ENCODE measurements at regions not wholly inside any gene's neighbourhood (a gene's known extent, or its start where the extent isn't known, plus 50 kb on each side); places are given as distances from the start of the nearest gene placed in this dataset.
"Not testable (repeated sequence)": the region's sequence is repeated elsewhere in the genome, so short reads cannot be mapped to it uniquely, and the experiment has no call there.

DNA sequence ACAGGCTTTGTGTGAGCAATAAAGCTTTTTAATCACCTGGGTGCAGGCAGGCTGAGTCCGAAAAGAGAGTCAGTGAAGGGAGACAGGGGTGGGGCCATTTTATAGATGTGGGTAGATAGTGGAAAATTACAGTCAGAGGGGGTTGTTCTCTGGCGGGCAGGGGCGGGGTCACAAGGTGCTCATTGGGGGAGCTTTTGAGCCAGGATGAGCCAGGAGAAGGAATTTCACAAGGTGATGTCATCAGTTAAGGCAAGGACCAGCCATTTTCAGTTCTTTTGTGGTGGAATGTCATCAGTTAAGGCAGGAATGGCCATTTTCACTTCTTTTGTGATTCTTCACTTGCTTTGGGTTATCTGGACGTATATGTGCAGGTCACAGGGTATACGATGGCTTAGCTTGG lies 571.3 kb upstream of the PCDH7 start:
- H3K79me2 ChIP-seq (replicated peaks; ENCODE audit: insufficient read depth); ATAC-seq: not testable (repeated sequence)

GRCh38 chr4:30149539-30149938 lies 570.6 kb upstream of the PCDH7 start:
- Histone ChIP-seq H3K4me2 (peak overlapping the region; percentile 20; the same call in 1 of the 2 replicates), H3K4me1 (ENCODE audit: insufficient read depth) (peaks cover 22% of the 10 kb centered on the region; the same call in 1 of the 2 replicates), H3K27ac (ENCODE audit: low read depth) (peak overlapping the region; percentile 95)
- not testable (repeated sequence) for H4K20me1 ChIP-seq (replicated peaks; ENCODE audit: insufficient read depth); H3K36me3 ChIP-seq (ENCODE audit: insufficient read depth); H3K4me3 ChIP-seq; H3K79me2 ChIP-seq (replicated peaks; ENCODE audit: insufficient read depth); H3F3A ChIP-seq (replicated peaks; ENCODE audit: low read depth); H3K9me3 Mint-ChIP-seq; H3K27me3 ChIP-seq (ENCODE audit: insufficient read depth); H3K4me3 Mint-ChIP-seq; H2AFZ ChIP-seq; H3K9me2 ChIP-seq (ENCODE audit: insufficient read depth)
- ATAC-seq (peak; percentile 64), DNase-seq (ENCODE audit: low spot score) (peak; percentile 65)
- TF ChIP-seq, protein P1, sequence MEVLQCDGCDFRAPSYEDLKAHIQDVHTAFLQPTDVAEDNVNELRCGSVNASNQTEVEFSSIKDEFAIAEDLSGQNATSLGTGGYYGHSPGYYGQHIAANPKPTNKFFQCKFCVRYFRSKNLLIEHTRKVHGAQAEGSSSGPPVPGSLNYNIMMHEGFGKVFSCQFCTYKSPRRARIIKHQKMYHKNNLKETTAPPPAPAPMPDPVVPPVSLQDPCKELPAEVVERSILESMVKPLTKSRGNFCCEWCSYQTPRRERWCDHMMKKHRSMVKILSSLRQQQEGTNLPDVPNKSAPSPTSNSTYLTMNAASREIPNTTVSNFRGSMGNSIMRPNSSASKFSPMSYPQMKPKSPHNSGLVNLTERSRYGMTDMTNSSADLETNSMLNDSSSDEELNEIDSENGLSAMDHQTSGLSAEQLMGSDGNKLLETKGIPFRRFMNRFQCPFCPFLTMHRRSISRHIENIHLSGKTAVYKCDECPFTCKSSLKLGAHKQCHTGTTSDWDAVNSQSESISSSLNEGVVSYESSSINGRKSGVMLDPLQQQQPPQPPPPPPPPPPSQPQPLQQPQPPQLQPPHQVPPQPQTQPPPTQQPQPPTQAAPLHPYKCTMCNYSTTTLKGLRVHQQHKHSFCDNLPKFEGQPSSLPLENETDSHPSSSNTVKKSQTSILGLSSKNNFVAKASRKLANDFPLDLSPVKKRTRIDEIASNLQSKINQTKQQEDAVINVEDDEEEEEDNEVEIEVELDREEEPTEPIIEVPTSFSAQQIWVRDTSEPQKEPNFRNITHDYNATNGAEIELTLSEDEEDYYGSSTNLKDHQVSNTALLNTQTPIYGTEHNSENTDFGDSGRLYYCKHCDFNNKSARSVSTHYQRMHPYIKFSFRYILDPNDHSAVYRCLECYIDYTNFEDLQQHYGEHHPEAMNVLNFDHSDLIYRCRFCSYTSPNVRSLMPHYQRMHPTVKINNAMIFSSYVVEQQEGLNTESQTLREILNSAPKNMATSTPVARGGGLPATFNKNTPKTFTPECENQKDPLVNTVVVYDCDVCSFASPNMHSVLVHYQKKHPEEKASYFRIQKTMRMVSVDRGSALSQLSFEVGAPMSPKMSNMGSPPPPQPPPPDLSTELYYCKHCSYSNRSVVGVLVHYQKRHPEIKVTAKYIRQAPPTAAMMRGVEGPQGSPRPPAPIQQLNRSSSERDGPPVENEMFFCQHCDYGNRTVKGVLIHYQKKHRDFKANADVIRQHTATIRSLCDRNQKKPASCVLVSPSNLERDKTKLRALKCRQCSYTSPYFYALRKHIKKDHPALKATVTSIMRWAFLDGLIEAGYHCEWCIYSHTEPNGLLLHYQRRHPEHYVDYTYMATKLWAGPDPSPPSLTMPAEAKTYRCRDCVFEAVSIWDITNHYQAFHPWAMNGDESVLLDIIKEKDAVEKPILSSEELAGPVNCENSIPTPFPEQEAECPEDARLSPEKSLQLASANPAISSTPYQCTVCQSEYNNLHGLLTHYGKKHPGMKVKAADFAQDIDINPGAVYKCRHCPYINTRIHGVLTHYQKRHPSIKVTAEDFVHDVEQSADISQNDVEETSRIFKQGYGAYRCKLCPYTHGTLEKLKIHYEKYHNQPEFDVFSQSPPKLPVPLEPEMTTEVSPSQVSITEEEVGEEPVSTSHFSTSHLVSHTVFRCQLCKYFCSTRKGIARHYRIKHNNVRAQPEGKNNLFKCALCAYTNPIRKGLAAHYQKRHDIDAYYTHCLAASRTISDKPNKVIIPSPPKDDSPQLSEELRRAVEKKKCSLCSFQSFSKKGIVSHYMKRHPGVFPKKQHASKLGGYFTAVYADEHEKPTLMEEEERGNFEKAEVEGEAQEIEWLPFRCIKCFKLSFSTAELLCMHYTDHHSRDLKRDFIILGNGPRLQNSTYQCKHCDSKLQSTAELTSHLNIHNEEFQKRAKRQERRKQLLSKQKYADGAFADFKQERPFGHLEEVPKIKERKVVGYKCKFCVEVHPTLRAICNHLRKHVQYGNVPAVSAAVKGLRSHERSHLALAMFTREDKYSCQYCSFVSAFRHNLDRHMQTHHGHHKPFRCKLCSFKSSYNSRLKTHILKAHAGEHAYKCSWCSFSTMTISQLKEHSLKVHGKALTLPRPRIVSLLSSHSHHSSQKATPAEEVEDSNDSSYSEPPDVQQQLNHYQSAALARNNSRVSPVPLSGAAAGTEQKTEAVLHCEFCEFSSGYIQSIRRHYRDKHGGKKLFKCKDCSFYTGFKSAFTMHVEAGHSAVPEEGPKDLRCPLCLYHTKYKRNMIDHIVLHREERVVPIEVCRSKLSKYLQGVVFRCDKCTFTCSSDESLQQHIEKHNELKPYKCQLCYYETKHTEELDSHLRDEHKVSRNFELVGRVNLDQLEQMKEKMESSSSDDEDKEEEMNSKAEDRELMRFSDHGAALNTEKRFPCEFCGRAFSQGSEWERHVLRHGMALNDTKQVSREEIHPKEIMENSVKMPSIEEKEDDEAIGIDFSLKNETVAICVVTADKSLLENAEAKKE (CRISPR knock-in tag; IDR thresholded peaks at IDR 0.05): 0 out of 2 replicates have a peak, but pooled peaks have one; percentile 3
- TF ChIP-seq NANOG (IDR thresholded peaks at IDR 0.05; ENCODE audit: borderline replicate concordance) (peak; percentile 95), CREB1 (CRISPR knock-in tag; IDR thresholded peaks at IDR 0.05; ENCODE audit: low read depth) (peak; percentile 31), ETS1 (IDR thresholded peaks at IDR 0.05) (0 out of 2 replicates have a peak, but pooled peaks have one; percentile 40)
- Mint-ChIP-seq H3K27ac (peak overlapping the region; percentile 93), H3K4me1 (peaks cover 33% of the 10 kb centered on the region), H3K27me3 (ENCODE audit: insufficient read depth, low read depth, poor library complexity) (peaks cover 15% of the 10 kb centered on the region), H3K36me3 (ENCODE audit: low read depth) (peaks cover 13% of the 10 kb centered on the region; the same call in 2 of the 3 replicates)

More for the DNA sequence above, 571.3 kb upstream of the PCDH7 start:
- H3K4me2 ChIP-seq: 0 out of 2 replicates have a peak overlapping the region, but pooled peaks have one; percentile 10
- H3K4me1 ChIP-seq (ENCODE audit: insufficient read depth): peaks cover 23% of the 10 kb centered on the region; the same call in 1 of the 2 replicates
- not testable (repeated sequence) for H3K4me3 Mint-ChIP-seq; H3K4me3 ChIP-seq; H3K27me3 ChIP-seq (ENCODE audit: insufficient read depth); H2AFZ ChIP-seq; H3K9me2 ChIP-seq (ENCODE audit: insufficient read depth); H3F3A ChIP-seq (replicated peaks; ENCODE audit: low read depth); H4K20me1 ChIP-seq (replicated peaks; ENCODE audit: insufficient read depth); H3K36me3 ChIP-seq (ENCODE audit: insufficient read depth); H3K9me3 Mint-ChIP-seq
- DNase-seq (ENCODE audit: low spot score): peak; percentile 72
- Mint-ChIP-seq H3K36me3 (ENCODE audit: low read depth) (peaks cover 20% of the 10 kb centered on the region; the same call in 2 of the 3 replicates), H3K27ac (peak overlapping the region; percentile 61), H3K27me3 (ENCODE audit: insufficient read depth, low read depth, poor library complexity) (peaks cover 12% of the 10 kb centered on the region), H3K4me1 (peaks cover 37% of the 10 kb centered on the region)
- peak overlapping the region; percentile 95 for H3K27ac ChIP-seq (ENCODE audit: low read depth)
- TF ChIP-seq NANOG (IDR thresholded peaks at IDR 0.05; ENCODE audit: borderline replicate concordance): peak; percentile 40; the same call in 1 of the 2 replicates
